ENCODE measurements at regions not wholly inside any gene's neighbourhood (a gene's known extent, or its start where the extent isn't known, plus 50 kb on each side); places are given as distances from the start of the nearest gene placed in this dataset.
A peak's percentile ranks its signal among the peaks of the same experiment; 100 is the strongest.

DNA sequence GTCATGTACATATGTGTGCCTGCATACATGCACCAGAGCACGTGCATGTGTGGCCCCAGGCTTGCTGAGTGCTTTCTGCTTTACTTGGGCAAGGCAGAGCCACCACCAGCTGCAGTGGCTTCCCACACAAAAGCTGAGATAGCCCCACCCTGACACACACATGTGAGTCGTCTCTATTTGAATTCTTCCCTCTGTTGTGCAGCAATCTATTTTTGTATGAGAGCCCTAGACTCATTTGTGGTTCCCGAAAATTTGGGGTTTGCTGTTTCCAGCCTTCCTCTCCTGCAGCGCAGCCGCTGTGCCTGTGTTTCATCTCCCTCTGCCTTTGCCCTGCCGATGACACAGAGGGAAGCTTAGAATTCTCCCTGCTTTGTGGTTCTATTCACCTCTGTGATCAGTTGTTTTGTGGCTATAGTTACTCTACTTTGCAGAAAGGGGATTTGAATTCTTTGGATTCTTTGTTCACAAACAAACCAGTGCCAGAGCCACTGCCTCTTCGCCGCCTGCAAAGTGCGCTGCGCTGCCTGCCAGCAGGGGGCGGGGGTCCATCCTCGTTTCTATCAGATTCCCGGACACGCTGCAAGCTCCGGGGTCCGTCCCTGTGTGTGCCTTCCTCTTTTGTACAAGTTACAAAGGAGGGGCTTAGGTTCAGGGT, 95.8 kb upstream of the DAP start:
- Histone ChIP-seq H3K36me3 (replicated peaks; ENCODE audit: low read depth, low read length) (no peaks in the 10 kb centered on the region), H3K79me2 (ENCODE audit: low read length) (no peaks in the 10 kb centered on the region), H4K20me1 (ENCODE audit: insufficient read depth, low read length) (no peaks in the 10 kb centered on the region), H3K9ac (ENCODE audit: low read length) (no peak overlapping the region), H3K4me3 (ENCODE audit: low read length) (no peak overlapping the region), H2AFZ (ENCODE audit: low read depth, low read length) (no peak overlapping the region), H3K27me3 (ENCODE audit: low read depth, low read length) (peaks cover 3% of the 10 kb centered on the region; the same call in 1 of the 2 replicates), H3K4me2 (ENCODE audit: low read length) (no peak overlapping the region), H3K27ac (ENCODE audit: low read length) (no peak overlapping the region), H3K4me1 (ENCODE audit: low read length) (no peaks in the 10 kb centered on the region), H3K9me3 (ENCODE audit: insufficient read depth, low read length) (no peaks in the 10 kb centered on the region)
- TF ChIP-seq, protein P1, sequence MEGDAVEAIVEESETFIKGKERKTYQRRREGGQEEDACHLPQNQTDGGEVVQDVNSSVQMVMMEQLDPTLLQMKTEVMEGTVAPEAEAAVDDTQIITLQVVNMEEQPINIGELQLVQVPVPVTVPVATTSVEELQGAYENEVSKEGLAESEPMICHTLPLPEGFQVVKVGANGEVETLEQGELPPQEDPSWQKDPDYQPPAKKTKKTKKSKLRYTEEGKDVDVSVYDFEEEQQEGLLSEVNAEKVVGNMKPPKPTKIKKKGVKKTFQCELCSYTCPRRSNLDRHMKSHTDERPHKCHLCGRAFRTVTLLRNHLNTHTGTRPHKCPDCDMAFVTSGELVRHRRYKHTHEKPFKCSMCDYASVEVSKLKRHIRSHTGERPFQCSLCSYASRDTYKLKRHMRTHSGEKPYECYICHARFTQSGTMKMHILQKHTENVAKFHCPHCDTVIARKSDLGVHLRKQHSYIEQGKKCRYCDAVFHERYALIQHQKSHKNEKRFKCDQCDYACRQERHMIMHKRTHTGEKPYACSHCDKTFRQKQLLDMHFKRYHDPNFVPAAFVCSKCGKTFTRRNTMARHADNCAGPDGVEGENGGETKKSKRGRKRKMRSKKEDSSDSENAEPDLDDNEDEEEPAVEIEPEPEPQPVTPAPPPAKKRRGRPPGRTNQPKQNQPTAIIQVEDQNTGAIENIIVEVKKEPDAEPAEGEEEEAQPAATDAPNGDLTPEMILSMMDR (IDR thresholded peaks at IDR 0.05; ENCODE audit: low read depth, low read length), result peak; percentile 25; the same call in 1 of the 2 replicates
- TF ChIP-seq EZH2phosphoT487 (IDR thresholded peaks at IDR 0.05; ENCODE audit: low read depth), result no peak

DNA sequence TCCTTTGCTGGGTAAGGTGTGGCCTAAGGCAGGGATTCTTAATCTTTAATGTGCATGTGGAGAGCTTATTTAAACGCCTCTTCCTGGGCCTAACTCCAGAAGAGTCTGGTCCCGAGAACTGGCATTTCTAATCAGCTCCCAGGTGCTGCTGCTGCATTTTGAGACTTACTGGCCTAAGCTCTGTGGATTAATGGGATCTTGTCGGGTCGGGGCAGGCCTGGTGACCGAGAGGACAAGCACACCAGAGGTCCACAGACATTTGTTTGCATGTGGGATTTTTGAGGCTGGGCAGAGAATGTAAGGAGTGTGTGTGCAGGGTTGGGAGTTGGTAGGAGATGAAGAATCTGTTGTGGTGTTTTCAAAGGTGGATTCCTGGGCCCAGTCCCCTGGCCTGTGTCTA, 95.0 kb upstream of the DAP start:
- Histone ChIP-seq H4K20me1 (ENCODE audit: insufficient read depth, low read length) (no peaks in the 10 kb centered on the region), H3K4me2 (ENCODE audit: low read length) (no peak overlapping the region), H3K36me3 (replicated peaks; ENCODE audit: low read depth, low read length) (no peaks in the 10 kb centered on the region), H3K79me2 (ENCODE audit: low read length) (no peaks in the 10 kb centered on the region), H3K27ac (ENCODE audit: low read length) (no peak overlapping the region), H3K4me1 (ENCODE audit: low read length) (no peaks in the 10 kb centered on the region), H3K9me3 (ENCODE audit: insufficient read depth, low read length) (no peaks in the 10 kb centered on the region), H3K27me3 (ENCODE audit: low read depth, low read length) (no peaks in the 10 kb centered on the region; the same call in 1 of the 2 replicates), H3K9ac (ENCODE audit: low read length) (no peak overlapping the region), H3K4me3 (ENCODE audit: low read length) (no peak overlapping the region), H2AFZ (ENCODE audit: low read depth, low read length) (no peak overlapping the region)
- no peak for TF ChIP-seq EZH2phosphoT487 (IDR thresholded peaks at IDR 0.05; ENCODE audit: low read depth)
- TF ChIP-seq, protein P1 (IDR thresholded peaks at IDR 0.05; ENCODE audit: low read depth, low read length), result no peak

DNA sequence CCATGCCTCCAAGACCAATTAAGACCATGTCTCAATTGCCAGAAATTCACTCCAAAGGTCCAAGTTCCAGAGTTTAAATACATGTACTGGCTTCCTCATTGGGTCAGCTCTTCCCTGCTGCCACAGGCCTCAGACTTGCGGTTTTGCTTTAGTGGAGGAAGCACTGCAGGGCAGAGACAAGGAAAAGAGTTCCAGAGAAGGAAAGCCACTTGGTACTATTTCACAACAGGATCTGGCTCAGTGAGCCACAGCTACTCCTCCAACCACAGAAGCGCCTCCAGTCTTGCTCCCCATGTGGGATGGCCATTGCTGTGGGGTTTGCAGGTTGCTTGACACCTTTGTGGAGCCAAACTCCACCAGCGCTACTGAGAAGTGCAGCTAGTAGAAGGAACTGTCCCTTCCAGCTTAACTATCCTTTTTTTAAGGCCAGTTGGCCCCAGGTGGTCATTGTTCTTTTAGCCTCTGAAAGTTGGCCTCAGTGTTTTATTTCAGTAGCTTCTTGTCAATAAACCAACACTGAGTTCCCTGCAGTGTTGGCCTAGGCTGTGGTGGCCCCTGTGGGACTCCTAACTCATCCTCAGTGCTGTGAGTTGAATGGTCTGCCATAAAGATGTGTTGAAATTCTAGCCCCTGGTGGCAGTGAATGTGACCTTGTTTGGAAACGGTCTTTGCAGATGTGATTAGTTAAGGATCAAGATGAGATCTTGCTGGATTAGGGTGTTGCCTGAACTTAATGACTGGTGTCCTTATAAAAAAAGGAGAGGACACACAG, 93.7 kb upstream of the DAP start:
- TF ChIP-seq EZH2phosphoT487 (IDR thresholded peaks at IDR 0.05; ENCODE audit: low read depth), result no peak
- TF ChIP-seq, protein P1 (IDR thresholded peaks at IDR 0.05; ENCODE audit: low read depth, low read length), result no peak
- no peaks in the 10 kb centered on the region for H4K20me1 ChIP-seq (ENCODE audit: insufficient read depth, low read length)
- H3K4me1 ChIP-seq (ENCODE audit: low read length), result no peaks in the 10 kb centered on the region
- no peak overlapping the region for H3K4me2 ChIP-seq (ENCODE audit: low read length)
- no peak overlapping the region for H3K9ac ChIP-seq (ENCODE audit: low read length)
- H3K4me3 ChIP-seq (ENCODE audit: low read length), result no peak overlapping the region
- H3K27me3 ChIP-seq (ENCODE audit: low read depth, low read length), result no peaks in the 10 kb centered on the region
- H3K9me3 ChIP-seq (ENCODE audit: insufficient read depth, low read length), result no peaks in the 10 kb centered on the region
- H3K79me2 ChIP-seq (ENCODE audit: low read length), result no peaks in the 10 kb centered on the region
- H3K27ac ChIP-seq (ENCODE audit: low read length), result no peak overlapping the region
- no peaks in the 10 kb centered on the region for H3K36me3 ChIP-seq (replicated peaks; ENCODE audit: low read depth, low read length)
- no peak overlapping the region for H2AFZ ChIP-seq (ENCODE audit: low read depth, low read length)

DNA sequence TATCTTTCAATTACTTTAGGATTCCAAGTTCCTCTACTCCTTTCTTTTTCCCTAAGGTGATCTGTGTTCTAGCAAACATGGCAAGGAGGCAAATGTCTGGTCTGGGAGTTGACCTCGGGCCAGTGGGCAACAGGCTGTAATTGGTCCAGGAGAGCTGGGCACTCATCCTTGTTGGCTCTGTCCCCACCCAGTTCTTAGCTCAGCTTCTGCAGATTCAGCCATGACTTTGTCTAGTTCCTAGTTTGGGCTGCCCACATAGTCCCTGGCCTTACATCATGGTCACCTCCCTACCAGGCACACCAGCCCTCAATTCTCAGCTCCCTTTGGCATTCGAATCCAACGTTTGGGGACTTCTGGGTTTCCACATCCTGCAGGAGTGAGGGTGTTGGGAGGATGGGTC, 92.1 kb upstream of the DAP start:
- TF ChIP-seq, protein P1 (IDR thresholded peaks at IDR 0.05; ENCODE audit: low read depth, low read length), result no peak
- TF ChIP-seq EZH2phosphoT487 (IDR thresholded peaks at IDR 0.05; ENCODE audit: low read depth), result no peak
- Histone ChIP-seq H2AFZ (ENCODE audit: low read depth, low read length) (no peak overlapping the region), H3K9ac (ENCODE audit: low read length) (no peak overlapping the region), H4K20me1 (ENCODE audit: insufficient read depth, low read length) (no peaks in the 10 kb centered on the region), H3K79me2 (ENCODE audit: low read length) (no peaks in the 10 kb centered on the region), H3K36me3 (replicated peaks; ENCODE audit: low read depth, low read length) (no peaks in the 10 kb centered on the region), H3K9me3 (ENCODE audit: insufficient read depth, low read length) (no peaks in the 10 kb centered on the region), H3K4me2 (ENCODE audit: low read length) (no peak overlapping the region), H3K27me3 (ENCODE audit: low read depth, low read length) (no peaks in the 10 kb centered on the region), H3K27ac (ENCODE audit: low read length) (no peak overlapping the region), H3K4me1 (ENCODE audit: low read length) (no peaks in the 10 kb centered on the region), H3K4me3 (ENCODE audit: low read length) (no peak overlapping the region)

All from OCI-LY3 (cell line).